BLaER1 treated with 17β-estradiol and CSF1 and Interleukin-3, amounts not matched to agents 10 nM and 100 nM (cell line): ENCODE measurements at regions not wholly inside any gene's neighbourhood (a gene's known extent, or its start where the extent isn't known, plus 50 kb on each side); places are given as distances from the start of the nearest gene placed in this dataset.

Experiments used
- H3K27ac ChIP-seq, 11 experiments: shearing (Covaris generic); formaldehyde crosslinking; 2 replicates each; pipeline ENCODE4 v1.8.1; 2022
- H3K27me3 ChIP-seq, 11 experiments: shearing (Covaris generic); formaldehyde crosslinking; 2 replicates each; pipeline ENCODE4 v1.8.1; 2022
- H3K36me3 ChIP-seq, 11 experiments: shearing (Covaris generic); formaldehyde crosslinking; 2 replicates each; pipeline ENCODE4 v1.8.1; 2022
- H3K4me1 ChIP-seq, 10 experiments: shearing (Covaris generic); formaldehyde crosslinking; 2 replicates each; pipeline ENCODE4 v1.8.1; 2022
- H3K4me2 ChIP-seq, 11 experiments: shearing (Covaris generic); formaldehyde crosslinking; 2 replicates each; pipeline ENCODE4 v1.8.1; 2022
- H3K4me3 ChIP-seq, 10 experiments: shearing (Covaris generic); formaldehyde crosslinking; 2 replicates each; pipeline ENCODE4 v1.8.1; 2022
- H3K9ac ChIP-seq, 11 experiments: shearing (Covaris generic); formaldehyde crosslinking; 2 replicates each; pipeline ENCODE4 v1.8.1; 2022
- H3K9me3 ChIP-seq, 11 experiments: shearing (Covaris generic); formaldehyde crosslinking; replicated peaks in 1 of 11; 2 replicates each; pipeline ENCODE4 v1.8.1; 2022
- H4K20me1 ChIP-seq, 11 experiments: shearing (Covaris generic); formaldehyde crosslinking; 2 replicates each; pipeline ENCODE4 v1.8.1; 2022
- Cebpa-rat ChIP-seq, 11 experiments: shearing (Covaris generic); IDR thresholded peaks; 2 replicates each; pipeline ENCODE4 v1.8.1; 2022

- H3K9me3 ChIP-seq, result no peaks in the 10 kb centered on the region; a peak in 1 of 22 replicates
- no peak for TF ChIP-seq Cebpa-rat (IDR thresholded peaks at IDR 0.05)
- peaks cover 20 to 48% (median 21%) of the 10 kb centered on the region in 10 experiments for H3K4me1 ChIP-seq
- H4K20me1 ChIP-seq, result no peaks in the 10 kb centered on the region
- no peak overlapping the region for H3K9ac ChIP-seq
- H3K27ac ChIP-seq, result no peak overlapping the region
- peak overlapping the region in 4 of 11 experiments; percentile 10 to 45 (median 28); a peak in 5 of 22 replicates for H3K4me2 ChIP-seq
- no peak overlapping the region for H3K4me3 ChIP-seq
- H3K27me3 ChIP-seq, result no peaks in the 10 kb centered on the region
- H3K36me3 ChIP-seq, result no peaks in the 10 kb centered on the region
Measured at GRCh38 chr20:54320148-54320607, 112.3 kb downstream of the PFDN4 start.

GRCh38 chr20:54321352-54322087 lies 113.6 kb downstream of the PFDN4 start:
- peaks cover 20 to 54% (median 24%) of the 10 kb centered on the region in 10 experiments for H3K4me1 ChIP-seq
- no peaks in the 10 kb centered on the region for H3K36me3 ChIP-seq
- H3K9me3 ChIP-seq, result no peaks in the 10 kb centered on the region; a peak in 1 of 22 replicates
- H3K27me3 ChIP-seq, result no peaks in the 10 kb centered on the region
- H3K27ac ChIP-seq, result no peak overlapping the region
- H3K9ac ChIP-seq, result no peak overlapping the region
- H3K4me3 ChIP-seq, result no peak overlapping the region
- peak overlapping the region in 2 of 11 experiments; percentile 15 to 22; a peak in 2 of 22 replicates for H3K4me2 ChIP-seq
- no peaks in the 10 kb centered on the region for H4K20me1 ChIP-seq
- TF ChIP-seq Cebpa-rat (IDR thresholded peaks at IDR 0.05), result no peak

GRCh38 chr20:54323227-54323734 lies 115.4 kb downstream of the PFDN4 start:
- no peak for TF ChIP-seq Cebpa-rat (IDR thresholded peaks at IDR 0.05)
- Histone ChIP-seq H3K27me3 (no peaks in the 10 kb centered on the region), H3K4me1 (peaks cover 20 to 54% (median 24%) of the 10 kb centered on the region in 10 experiments), H3K9me3 (no peaks in the 10 kb centered on the region; a peak in 1 of 22 replicates), H3K36me3 (no peaks in the 10 kb centered on the region), H4K20me1 (no peaks in the 10 kb centered on the region), H3K4me3 (peak overlapping the region in 2 of 10 experiments; percentile 2; a peak in 1 of 20 replicates), H3K27ac (peak overlapping the region in 10 of 11 experiments; percentile 1 to 61 (median 16); a peak in 13 of 22 replicates), H3K9ac (no peak overlapping the region; a peak in 1 of 22 replicates), H3K4me2 (peak overlapping the region; percentile 60 to 84 (median 75))

GRCh38 chr20:54324041-54324440 lies 116.2 kb downstream of the PFDN4 start:
- no peaks in the 10 kb centered on the region for H3K27me3 ChIP-seq
- peaks cover 20 to 54% (median 24%) of the 10 kb centered on the region in 10 experiments for H3K4me1 ChIP-seq

GRCh38 chr20:54324652-54325285 lies 116.9 kb downstream of the PFDN4 start:
- no peak for TF ChIP-seq Cebpa-rat (IDR thresholded peaks at IDR 0.05)
- Histone ChIP-seq H4K20me1 (no peaks in the 10 kb centered on the region), H3K9ac (no peak overlapping the region), H3K27ac (peak overlapping the region in 3 of 11 experiments; percentile 14 to 61 (median 16); a peak in 3 of 22 replicates), H3K36me3 (no peaks in the 10 kb centered on the region), H3K4me1 (peaks cover 20 to 52% (median 24%) of the 10 kb centered on the region in 10 experiments), H3K4me3 (no peak overlapping the region), H3K27me3 (no peaks in the 10 kb centered on the region), H3K4me2 (peak overlapping the region; percentile 60 to 84 (median 75)), H3K9me3 (no peaks in the 10 kb centered on the region; a peak in 1 of 22 replicates)

More at GRCh38 chr20:54324041-54324440, 116.2 kb downstream of the PFDN4 start:
- Histone ChIP-seq H3K4me2 (peak overlapping the region; percentile 60 to 84 (median 75)), H3K27ac (peak overlapping the region in 10 of 11 experiments; percentile 1 to 61 (median 22); a peak in 10 of 22 replicates), H3K4me3 (peak overlapping the region in 3 of 10 experiments; percentile 2 to 25 (median 2); a peak in 4 of 20 replicates), H3K36me3 (no peaks in the 10 kb centered on the region), H3K9me3 (no peaks in the 10 kb centered on the region; a peak in 1 of 22 replicates), H4K20me1 (no peaks in the 10 kb centered on the region), H3K9ac (no peak overlapping the region; a peak in 1 of 22 replicates)
- no peak for TF ChIP-seq Cebpa-rat (IDR thresholded peaks at IDR 0.05)

- Histone ChIP-seq H3K9ac (no peak overlapping the region), H4K20me1 (no peaks in the 10 kb centered on the region)
Measured at GRCh38 chr20:54335299-54335698, 127.4 kb downstream of the PFDN4 start.

GRCh38 chr20:54337144-54337543 lies 129.3 kb downstream of the PFDN4 start:
- H3K27me3 ChIP-seq, result no peaks in the 10 kb centered on the region
- TF ChIP-seq Cebpa-rat (IDR thresholded peaks at IDR 0.05), result no peak
- no peaks in the 10 kb centered on the region for H3K36me3 ChIP-seq
- no peak overlapping the region for H3K9ac ChIP-seq
- H3K4me2 ChIP-seq, result no peak overlapping the region
- H4K20me1 ChIP-seq, result no peaks in the 10 kb centered on the region
- H3K27ac ChIP-seq, result no peak overlapping the region
- H3K4me3 ChIP-seq, result no peak overlapping the region
- peaks cover 5 to 26% (median 8%) of the 10 kb centered on the region in 11 experiments; a peak in 14 of 22 replicates for H3K9me3 ChIP-seq
- peaks cover 0 to 44% (median 7%) of the 10 kb centered on the region in 10 experiments; a peak in 13 of 20 replicates for H3K4me1 ChIP-seq

More at GRCh38 chr20:54335299-54335698, 127.4 kb downstream of the PFDN4 start:
- Histone ChIP-seq H3K27me3 (no peaks in the 10 kb centered on the region), H3K4me1 (peaks cover 0 to 34% (median 7%) of the 10 kb centered on the region in 10 experiments; a peak in 13 of 20 replicates), H3K27ac (no peak overlapping the region; a peak in 1 of 22 replicates), H3K36me3 (no peaks in the 10 kb centered on the region), H3K4me2 (peak overlapping the region in 3 of 11 experiments; percentile 28 to 43 (median 41); a peak in 5 of 22 replicates), H3K4me3 (no peak overlapping the region), H3K9me3 (peaks cover 5 to 26% (median 8%) of the 10 kb centered on the region in 11 experiments; a peak in 14 of 22 replicates)
- no peak for TF ChIP-seq Cebpa-rat (IDR thresholded peaks at IDR 0.05)

GRCh38 chr20:54339093-54339492 lies 131.2 kb downstream of the PFDN4 start:
- Histone ChIP-seq H3K4me1 (peaks cover 0 to 61% (median 7%) of the 10 kb centered on the region in 10 experiments; a peak in 13 of 20 replicates), H3K4me3 (no peak overlapping the region; a peak in 1 of 20 replicates), H3K36me3 (no peaks in the 10 kb centered on the region), H3K4me2 (peak overlapping the region in 9 of 11 experiments; percentile 3 to 75 (median 55); a peak in 14 of 22 replicates), H4K20me1 (no peaks in the 10 kb centered on the region), H3K27me3 (no peaks in the 10 kb centered on the region), H3K27ac (peak overlapping the region in 1 of 11 experiments; percentile 30; a peak in 1 of 22 replicates), H3K9ac (no peak overlapping the region), H3K9me3 (peaks cover 5 to 26% (median 8%) of the 10 kb centered on the region in 11 experiments; a peak in 14 of 22 replicates)
- TF ChIP-seq Cebpa-rat (IDR thresholded peaks at IDR 0.05), result no peak
